Subcutaneous abdominal adipose tissue (tissue), 5 donors: ENCODE measurements at regions not wholly inside any gene's neighbourhood (a gene's known extent, or its start where the extent isn't known, plus 50 kb on each side); places are given as distances from the start of the nearest gene placed in this dataset.
A peak's percentile ranks its signal among the peaks of the same experiment; 100 is the strongest.

Source experiments
- H3K27ac ChIP-seq: one replicate; pipeline ENCODE4 v1.7.0; 2013; ENCODE audit warnings: low read depth, mild to moderate bottlenecking, inconsistent platforms, low read length, moderate library complexity
- H3K27me3 ChIP-seq, 5 donors: one replicate each; pipeline ENCODE4 v1.7.0; 2013; ENCODE audit warnings: low read length in 5 of 5, inconsistent platforms in 1 of 5; ENCODE audit not compliant: control insufficient read depth in 5 of 5, insufficient read depth in 4 of 5
- H3K36me3 ChIP-seq, 5 donors: one replicate each; pipeline ENCODE4 v1.7.0; 2013; ENCODE audit warnings: low read length in 5 of 5; ENCODE audit not compliant: control insufficient read depth in 5 of 5, insufficient read depth in 5 of 5
- H3K4me1 ChIP-seq, 5 donors: one replicate each; pipeline ENCODE4 v1.7.0; 2013; ENCODE audit warnings: low read length in 5 of 5, mild to moderate bottlenecking in 3 of 5, moderate library complexity in 1 of 5; ENCODE audit not compliant: control insufficient read depth in 5 of 5, insufficient read depth in 5 of 5
- H3K4me3 ChIP-seq, 5 donors: one replicate each; pipeline ENCODE4 v1.7.0; 2013; ENCODE audit warnings: low read length in 5 of 5, low read depth in 1 of 5
- H3K9ac ChIP-seq, 5 donors: one replicate each; pipeline ENCODE4 v1.7.0; 2013; ENCODE audit warnings: low read length in 5 of 5, mild to moderate bottlenecking in 4 of 5, moderate library complexity in 3 of 5
- H3K9me3 ChIP-seq, 5 donors: one replicate each; pipeline ENCODE4 v1.7.0; 2013; ENCODE audit warnings: low read length in 5 of 5; ENCODE audit not compliant: control insufficient read depth in 5 of 5
- donor health status: healthy.
- donor health status: healthy.
- donor health status: healthy.
- donor health status: healthy.
- donor health status: healthy.

DNA sequence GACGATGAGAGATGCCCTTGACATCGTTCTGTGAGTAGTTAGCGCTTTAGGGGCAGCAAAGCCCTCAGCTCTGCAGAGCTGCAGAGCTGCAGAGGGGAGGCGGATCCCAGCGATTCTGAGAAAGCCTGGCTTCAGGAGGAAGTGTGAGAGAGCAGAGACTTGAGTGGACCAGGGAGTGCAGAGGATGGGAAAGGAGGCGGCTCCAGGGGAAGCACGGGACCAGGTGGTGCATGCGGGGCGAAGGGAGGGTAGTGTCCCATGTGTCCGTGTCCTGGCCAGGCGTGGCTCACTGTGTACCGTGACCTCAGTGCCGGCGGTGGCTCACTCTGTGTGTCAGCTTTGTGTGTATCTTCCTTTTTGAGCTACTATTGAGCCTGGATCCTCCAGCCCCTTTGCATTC is 250.8 kb upstream of the PITRM1 start:
- Histone ChIP-seq H3K27me3 (no peaks in the 10 kb centered on the region), H3K4me3 (no peak overlapping the region), H3K27ac (peak overlapping the region; percentile 74), H3K9me3 (no peaks in the 10 kb centered on the region), H3K36me3 (no peaks in the 10 kb centered on the region), H3K4me1 (peaks cover 7 to 51% (median 39%) of the 10 kb centered on the region in 5 donors), H3K9ac (peak overlapping the region in 1 of 5 donors; percentile 54)

DNA sequence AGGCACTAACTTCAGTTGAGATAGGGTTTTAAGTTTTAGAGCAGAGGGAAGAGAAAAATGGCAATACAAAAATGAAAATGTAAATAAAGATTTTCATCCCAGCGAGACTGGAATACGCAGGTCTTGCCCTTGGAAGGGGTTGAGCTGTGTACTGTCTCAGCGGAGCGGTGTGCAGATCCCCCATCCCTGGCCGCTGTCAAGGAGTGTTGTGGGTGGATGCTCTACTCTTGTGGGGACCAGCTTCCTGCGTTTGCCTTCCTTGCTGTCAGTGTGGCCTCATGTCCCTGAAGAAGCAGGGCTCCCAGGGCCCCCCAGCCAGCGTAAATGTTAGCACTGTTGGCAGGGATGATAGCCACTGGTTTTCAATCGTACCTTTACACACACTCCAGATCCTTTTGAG is 249.7 kb upstream of the PITRM1 start:
- no peak overlapping the region for H3K27ac ChIP-seq
- no peak overlapping the region for H3K4me3 ChIP-seq
- H3K27me3 ChIP-seq = no peaks in the 10 kb centered on the region
- H3K36me3 ChIP-seq = no peaks in the 10 kb centered on the region
- H3K4me1 ChIP-seq = peaks cover 6 to 42% (median 30%) of the 10 kb centered on the region in 5 donors
- no peak overlapping the region for H3K9ac ChIP-seq
- no peaks in the 10 kb centered on the region for H3K9me3 ChIP-seq

DNA sequence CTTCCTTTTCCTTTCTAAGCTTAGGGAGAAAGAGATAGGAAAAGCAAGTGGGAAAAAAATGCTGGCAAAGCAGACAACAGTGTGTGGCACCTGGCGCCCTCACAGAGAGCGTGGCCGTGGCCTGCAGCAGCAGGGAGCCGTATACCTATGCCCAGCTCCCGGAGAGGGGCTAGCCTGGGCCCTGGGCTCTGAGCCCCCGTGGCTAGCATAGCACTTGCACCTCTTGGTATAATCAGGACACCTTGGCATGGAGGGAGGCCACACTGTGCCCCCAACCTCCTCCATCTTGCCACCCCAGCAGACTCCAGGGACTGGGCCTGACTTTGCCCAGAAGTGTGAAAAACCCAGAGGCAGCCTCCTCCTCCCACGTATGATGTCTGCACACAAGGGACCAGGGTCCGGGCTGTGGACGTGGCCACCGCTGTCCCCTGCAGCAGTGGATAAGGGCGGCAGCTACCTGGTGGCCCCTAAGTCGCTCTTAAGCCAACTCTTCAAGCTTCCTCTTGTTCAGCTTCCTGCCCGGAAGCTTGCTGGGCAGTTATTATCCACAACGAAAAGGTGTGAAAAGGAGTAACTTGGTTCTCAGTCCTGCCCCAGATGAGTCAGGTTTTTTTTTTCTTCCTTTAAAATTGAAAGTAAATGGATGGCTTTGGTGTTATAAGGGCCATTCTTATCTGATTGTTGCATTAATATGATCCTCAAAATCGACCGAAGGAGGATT is 249.1 kb upstream of the PITRM1 start:
- Histone ChIP-seq H3K27ac (no peak overlapping the region), H3K9ac (no peak overlapping the region), H3K36me3 (no peaks in the 10 kb centered on the region), H3K9me3 (no peaks in the 10 kb centered on the region), H3K4me3 (no peak overlapping the region), H3K4me1 (peaks cover 6 to 36% (median 26%) of the 10 kb centered on the region in 5 donors), H3K27me3 (no peaks in the 10 kb centered on the region)

DNA sequence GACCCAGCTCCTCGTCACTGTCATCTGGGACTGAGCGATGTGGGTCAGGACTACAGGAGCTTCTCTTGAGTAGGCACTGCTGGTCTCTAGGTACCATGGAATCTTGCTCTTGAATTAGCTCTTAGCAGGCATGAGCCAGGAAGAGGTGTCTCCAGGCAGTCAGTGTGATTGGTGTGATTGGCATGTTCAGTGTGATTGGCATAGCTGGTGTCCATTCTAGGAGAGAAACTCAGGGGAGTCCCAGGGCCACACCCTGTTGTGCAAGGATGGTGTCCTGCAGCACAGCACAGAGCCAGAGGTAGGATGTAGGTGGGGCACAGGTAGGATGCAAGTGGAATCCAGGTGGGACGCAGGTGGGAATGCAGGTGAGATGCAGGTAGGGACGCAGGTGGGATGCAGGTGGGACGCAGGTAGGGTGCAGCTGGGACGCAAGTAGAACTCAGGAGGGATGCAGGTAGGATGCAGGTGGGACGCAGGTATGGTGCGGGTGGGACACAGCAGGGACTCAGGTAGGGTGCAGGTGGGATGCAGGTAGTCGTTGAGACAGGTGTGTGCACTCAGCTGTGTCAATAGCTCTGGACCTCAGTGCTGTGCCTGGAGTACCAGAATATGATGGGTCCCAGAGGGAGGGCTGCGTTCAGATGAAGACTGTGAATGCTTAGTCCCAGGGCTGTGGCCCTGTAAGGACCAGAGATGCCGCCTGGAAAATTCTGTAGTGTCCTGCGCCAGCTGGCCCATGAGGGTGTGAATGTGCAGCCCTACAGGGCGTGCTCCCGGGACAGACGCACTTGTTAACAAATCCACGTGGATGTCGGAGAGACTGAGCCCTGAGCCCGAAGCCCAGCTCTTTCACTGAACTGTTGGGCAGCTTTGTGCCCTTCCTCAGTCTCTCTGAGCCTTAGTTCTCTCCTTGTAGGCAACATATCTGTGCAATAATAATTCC is 248.2 kb upstream of the PITRM1 start:
- H3K36me3 ChIP-seq = no peaks in the 10 kb centered on the region
- peaks cover under 1 to 27% (median 17%) of the 10 kb centered on the region in 5 donors for H3K4me1 ChIP-seq
- H3K27ac ChIP-seq = no peak overlapping the region
- H3K4me3 ChIP-seq = no peak overlapping the region
- H3K27me3 ChIP-seq = no peaks in the 10 kb centered on the region
- no peaks in the 10 kb centered on the region for H3K9me3 ChIP-seq
- no peak overlapping the region for H3K9ac ChIP-seq

DNA sequence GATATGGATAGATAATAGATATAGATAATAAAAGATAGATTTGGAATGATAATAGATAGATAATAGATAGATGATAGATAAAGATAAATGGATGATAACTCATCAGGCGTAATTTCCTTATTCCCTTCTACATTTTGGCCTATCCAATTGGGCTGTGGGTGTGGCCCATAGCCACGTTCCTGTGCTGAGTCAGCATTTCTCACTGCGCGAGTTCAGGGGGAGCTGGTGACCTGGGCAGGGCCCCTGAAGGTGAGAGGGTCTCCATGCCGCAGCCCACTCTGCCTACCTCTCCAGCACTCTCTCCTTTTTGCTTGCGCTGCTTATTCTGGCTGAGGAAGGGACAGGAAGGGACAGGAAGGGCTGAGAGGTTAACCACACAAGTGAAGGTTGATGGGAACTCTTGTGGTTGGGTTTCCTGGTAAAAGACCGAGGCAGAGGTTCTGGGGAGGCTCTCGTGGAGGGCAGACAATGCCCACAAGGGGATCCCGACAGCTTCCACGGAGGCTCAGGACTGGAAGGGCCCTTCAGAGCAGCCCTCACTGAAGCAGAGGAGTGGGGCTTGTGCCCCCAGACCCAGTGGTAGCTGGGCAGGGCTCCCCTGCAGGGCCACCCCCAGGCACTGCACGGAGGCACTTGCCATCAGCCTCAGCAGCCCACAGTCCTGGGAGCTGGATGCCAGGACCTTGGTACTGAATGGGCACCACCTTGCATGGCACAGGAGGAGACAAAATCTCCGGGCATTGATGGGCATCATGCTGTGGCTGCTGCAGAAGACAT is 247.3 kb upstream of the PITRM1 start:
- Histone ChIP-seq H3K27me3 (no peaks in the 10 kb centered on the region), H3K27ac (no peak overlapping the region), H3K4me3 (no peak overlapping the region), H3K36me3 (no peaks in the 10 kb centered on the region), H3K9ac (no peak overlapping the region), H3K4me1 (peaks cover 0 to 18% (median 8%) of the 10 kb centered on the region in 5 donors), H3K9me3 (no peaks in the 10 kb centered on the region)

DNA sequence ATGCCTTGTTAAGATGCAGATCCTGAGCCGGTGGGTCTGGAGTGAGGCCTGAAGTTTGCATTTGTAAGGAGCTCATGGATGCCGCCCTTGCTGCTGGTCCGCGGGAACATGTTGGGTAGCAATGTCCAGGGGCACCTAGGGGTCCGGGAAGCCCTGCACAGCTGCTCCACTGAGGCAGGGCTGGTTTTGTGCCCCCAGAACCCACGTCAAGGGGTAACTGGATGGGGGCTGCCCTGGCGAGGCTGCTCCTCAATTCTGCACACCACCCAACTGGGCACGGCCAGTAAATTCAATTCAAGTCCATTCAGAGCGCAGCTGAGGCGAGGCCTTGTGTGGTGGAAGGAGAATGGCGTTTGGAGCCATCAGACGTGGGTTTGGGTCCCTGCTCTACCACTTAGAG is 246.3 kb upstream of the PITRM1 start:
- no peaks in the 10 kb centered on the region for H3K9me3 ChIP-seq
- no peaks in the 10 kb centered on the region for H3K36me3 ChIP-seq
- H3K27me3 ChIP-seq = no peaks in the 10 kb centered on the region
- H3K9ac ChIP-seq = no peak overlapping the region
- no peak overlapping the region for H3K4me3 ChIP-seq
- H3K4me1 ChIP-seq = peaks cover 0 to 8% (median under 1%) of the 10 kb centered on the region in 5 donors
- no peak overlapping the region for H3K27ac ChIP-seq

DNA sequence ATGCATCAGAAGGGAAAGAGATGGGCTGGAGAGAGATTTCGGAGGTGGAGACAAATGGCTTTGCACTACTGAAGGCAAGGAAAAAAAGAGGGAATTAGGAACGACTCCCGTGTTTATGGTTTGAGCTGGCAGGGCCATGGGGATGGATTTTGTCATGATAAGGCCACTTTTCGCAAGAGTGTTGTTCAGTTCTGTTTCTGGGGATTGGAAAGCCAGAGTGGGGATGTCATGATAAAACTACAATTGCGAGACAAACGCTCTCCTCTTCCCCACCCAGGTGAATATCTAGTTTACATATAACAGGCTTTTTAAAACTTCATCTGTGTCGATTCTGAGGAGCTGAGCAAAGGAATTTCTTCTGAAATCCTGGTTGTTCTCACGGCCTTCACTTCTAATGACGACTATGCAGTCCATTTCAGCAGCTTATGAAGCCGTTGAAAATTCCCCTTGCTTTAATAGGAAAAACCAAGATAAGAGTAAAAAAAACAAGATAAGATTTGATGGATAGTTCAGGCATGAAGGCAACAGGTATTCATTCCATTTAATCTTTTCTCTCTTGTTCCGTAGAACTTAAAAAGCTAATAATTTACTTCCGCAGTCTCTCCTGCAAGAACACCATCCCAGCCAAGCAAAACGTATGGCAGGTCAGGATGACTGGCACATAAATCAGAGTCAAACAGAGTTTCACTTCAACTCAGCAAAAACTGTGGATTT is 245.6 kb upstream of the PITRM1 start:
- H3K27me3 ChIP-seq = no peaks in the 10 kb centered on the region
- no peaks in the 10 kb centered on the region for H3K36me3 ChIP-seq
- H3K9me3 ChIP-seq = no peaks in the 10 kb centered on the region
- no peak overlapping the region for H3K9ac ChIP-seq
- H3K27ac ChIP-seq = no peak overlapping the region
- peaks cover 0 to 1% (median 0%) of the 10 kb centered on the region in 5 donors for H3K4me1 ChIP-seq
- H3K4me3 ChIP-seq = no peak overlapping the region

DNA sequence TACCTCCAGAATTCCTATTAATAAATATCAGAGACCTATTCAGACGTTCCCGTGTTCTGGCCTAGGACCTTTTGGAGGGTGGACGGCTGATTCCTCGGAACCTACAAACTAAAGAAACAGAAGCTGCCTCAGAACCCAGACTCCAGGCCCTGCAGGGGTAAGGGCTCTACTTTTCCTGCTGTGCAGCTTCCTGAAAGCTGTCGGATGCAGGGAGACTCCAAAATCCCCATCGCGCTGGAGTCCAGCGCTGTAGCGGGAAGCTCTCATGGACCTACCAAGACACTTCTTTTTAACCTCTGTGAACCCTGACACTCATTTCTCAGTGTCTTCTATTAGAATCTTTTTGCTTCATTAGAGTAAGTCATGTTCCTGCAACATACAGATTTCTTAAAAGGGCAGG is 244.5 kb upstream of the PITRM1 start:
- Histone ChIP-seq H3K4me1 (no peaks in the 10 kb centered on the region), H3K27me3 (no peaks in the 10 kb centered on the region), H3K9me3 (no peaks in the 10 kb centered on the region), H3K9ac (no peak overlapping the region), H3K36me3 (no peaks in the 10 kb centered on the region), H3K27ac (no peak overlapping the region), H3K4me3 (no peak overlapping the region)

DNA sequence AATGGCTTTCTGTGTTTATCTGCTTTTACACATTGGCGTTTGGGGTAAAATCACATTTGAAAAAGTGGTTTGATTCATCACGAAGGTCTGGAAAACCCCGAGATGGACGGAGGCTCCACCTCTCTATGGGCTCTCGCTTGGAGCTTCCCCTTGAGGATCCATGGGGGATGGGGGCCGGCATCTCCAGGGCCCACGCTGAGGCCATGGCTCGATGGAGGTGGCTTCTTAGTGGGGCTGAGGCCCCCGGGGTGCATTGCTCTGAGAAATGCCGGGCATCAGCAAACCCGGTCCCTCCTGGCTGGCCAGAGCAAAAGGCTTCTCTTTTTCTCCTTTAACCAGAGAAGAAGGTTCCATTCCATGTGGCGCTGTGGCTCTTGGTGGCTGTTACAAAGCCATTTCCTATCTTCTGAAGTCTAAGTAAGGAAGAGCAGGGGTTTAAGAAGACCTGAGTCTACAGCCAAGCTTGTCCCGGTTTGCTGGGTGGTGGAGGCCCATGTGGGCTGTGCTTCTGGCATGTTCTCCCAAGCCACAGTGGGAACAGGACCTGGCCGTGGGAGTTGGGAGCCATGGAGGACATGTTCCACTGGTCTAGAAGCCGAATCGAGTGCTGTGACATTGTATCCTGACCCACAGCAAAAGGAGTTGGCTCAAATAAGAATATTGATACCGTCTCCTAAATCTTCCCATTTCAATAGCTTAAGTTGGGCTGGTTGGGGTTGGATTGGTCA is 243.5 kb upstream of the PITRM1 start:
- no peaks in the 10 kb centered on the region for H3K4me1 ChIP-seq
- H3K27ac ChIP-seq = no peak overlapping the region
- no peak overlapping the region for H3K4me3 ChIP-seq
- no peaks in the 10 kb centered on the region for H3K27me3 ChIP-seq
- no peaks in the 10 kb centered on the region for H3K9me3 ChIP-seq
- H3K36me3 ChIP-seq = no peaks in the 10 kb centered on the region
- no peak overlapping the region for H3K9ac ChIP-seq
